SK-MEL-5 (cell line): ENCODE measurements at regions not wholly inside any gene's neighbourhood (a gene's known extent, or its start where the extent isn't known, plus 50 kb on each side); places are given as distances from the start of the nearest gene placed in this dataset.

Source experiments
- DNase-seq: peaks from one replicate; pipeline ENCODE4 v3.0.0-alpha.2; 2016; ENCODE audit warnings: low read depth, low spot score
- in situ Hi-C: cut with HindIII; loops from 2 replicates; pipeline ENCODE4 v1.10.0; 2016; ENCODE audit warnings: low sequenced_read_pairs, high pct_unique_total_duplicates, low pct_unique_long_range_greater_than_20kb

GRCh38 chr1:212551929-212552328, 56.6 kb upstream of the ATF3 start:
- DNase-seq = no peak
- in situ Hi-C loops = no loop called here

DNA sequence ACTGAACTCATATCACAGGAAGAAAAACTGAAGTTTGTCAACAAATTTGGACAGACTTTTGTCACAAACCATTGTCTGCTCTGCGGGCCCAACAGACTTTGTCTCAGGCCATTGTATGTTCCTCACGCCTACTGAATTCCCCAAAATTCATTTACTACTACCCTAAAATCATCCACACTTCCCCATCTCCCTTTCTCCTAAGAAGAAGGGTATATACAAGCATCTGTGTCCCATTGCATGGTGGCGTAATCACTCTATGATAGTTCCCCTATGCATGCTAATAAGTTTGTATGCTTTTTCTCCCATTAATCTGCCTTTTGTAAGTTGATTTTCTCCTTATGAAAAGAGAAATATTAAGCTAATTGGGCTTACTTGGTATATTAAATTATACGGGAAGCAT, 54.9 kb upstream of the ATF3 start:
- no peak for DNase-seq
- in situ Hi-C loops = no loop called here

GRCh38 chr1:212554401-212554800, 54.2 kb upstream of the ATF3 start:
- in situ Hi-C loops = no loop called here

DNA sequence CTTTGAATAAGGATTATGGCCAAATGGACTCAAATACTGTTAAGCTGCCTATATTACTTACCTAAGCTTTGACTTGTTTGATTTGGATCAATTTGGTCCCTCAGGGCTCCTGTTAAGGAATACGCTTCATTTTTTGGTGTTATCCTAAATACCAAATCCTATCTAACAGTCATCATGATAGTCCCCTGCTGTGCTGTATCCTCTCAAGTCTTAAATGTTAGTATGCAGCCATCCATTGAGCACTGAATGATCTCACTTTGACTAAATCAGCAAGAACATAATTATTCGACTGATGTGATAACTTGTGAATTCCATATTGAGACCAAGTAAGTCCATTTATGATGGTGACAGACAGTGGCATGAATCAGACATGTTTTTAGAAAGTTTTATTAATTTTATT, 53.1 kb upstream of the ATF3 start:
- in situ Hi-C loops = no loop called here
- no peak for DNase-seq

More at GRCh38 chr1:212554401-212554800, 54.2 kb upstream of the ATF3 start:
- DNase-seq = no peak

DNA sequence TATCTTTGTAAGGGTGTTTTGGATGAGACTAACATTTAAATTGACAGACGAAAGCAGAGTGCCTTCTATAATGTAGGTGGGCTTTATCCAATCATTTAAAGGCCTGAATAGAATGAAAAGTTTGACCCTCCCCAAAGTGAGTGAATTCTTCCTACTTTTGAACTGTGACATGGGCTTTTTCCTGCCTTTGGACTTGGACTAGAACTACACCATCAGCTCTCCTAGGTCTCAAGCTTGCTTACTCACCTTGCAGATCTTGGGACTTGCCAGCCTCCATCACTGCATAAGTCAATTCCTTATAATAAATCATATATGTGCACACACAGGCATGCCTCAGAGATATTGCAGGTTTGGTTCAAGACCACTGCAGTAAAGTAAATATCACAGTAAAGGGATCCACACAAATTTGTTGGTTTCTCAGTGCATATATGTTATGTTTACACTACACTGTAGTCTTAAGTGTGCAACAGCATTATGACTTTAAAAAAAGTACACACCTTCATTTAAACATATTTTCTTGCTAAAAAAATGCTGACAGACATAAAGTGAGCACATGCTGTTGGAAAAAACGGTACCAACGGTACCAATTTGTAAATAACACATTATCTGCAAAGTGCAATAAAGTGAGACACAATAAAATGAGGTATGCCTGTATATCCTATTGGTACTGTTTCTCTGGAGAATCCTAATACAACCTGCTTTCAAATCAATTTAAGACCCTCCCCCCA, 51.6 kb upstream of the ATF3 start:
- in situ Hi-C loops = no loop called here
- no peak for DNase-seq

- in situ Hi-C loops = no loop called here
- DNase-seq = no peak
Observed at GRCh38 chr1:212557739-212558692, 50.5 kb upstream of the ATF3 start.

- DNase-seq = peak; percentile 82
- in situ Hi-C loops = no loop called here
Observed at GRCh38 chr1:212558693-212559480, 49.7 kb upstream of the ATF3 start.
